ENCODE measurements at regions not wholly inside any gene's neighbourhood (a gene's known extent, or its start where the extent isn't known, plus 50 kb on each side); places are given as distances from the start of the nearest gene placed in this dataset.

DNA sequence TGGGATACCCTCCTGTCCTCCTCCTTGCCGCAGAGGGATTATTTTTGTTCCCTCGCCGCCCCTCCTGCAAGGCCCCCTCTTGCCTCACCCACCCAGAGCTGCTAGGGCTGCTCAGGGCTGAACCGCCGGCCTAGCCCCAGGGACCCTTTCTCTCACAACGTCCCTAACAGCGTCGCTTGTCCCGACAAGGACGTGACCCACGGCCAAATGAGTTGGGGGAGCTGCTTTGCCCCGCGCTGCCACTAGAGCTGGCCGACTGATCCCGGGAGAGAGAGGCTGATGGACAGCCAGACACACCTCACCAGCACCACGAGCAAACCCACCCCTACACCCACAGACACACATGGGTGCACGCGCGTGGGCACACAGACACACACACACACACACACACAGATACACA, 154.6 kb upstream of the ALG10B start:
- H3K79me2 ChIP-seq (ENCODE audit: control insufficient read depth, insufficient read depth, low read length), result no peaks in the 10 kb centered on the region
- no peak for DNase-seq (ENCODE audit: low read depth, low spot score)
- no peaks in the 10 kb centered on the region for H4K20me1 ChIP-seq (ENCODE audit: control insufficient read depth, extremely low read depth, insufficient read depth, low read length)
- no peaks in the 10 kb centered on the region for H3K36me3 ChIP-seq (ENCODE audit: control insufficient read depth in 2 of 2, extremely low read depth in 1 of 2, insufficient read depth in 2 of 2, low read length in 2 of 2)
- H3K27ac ChIP-seq (ENCODE audit: control insufficient read depth, insufficient read depth, low read length), result no peak overlapping the region
- TF ChIP-seq, protein P1, sequence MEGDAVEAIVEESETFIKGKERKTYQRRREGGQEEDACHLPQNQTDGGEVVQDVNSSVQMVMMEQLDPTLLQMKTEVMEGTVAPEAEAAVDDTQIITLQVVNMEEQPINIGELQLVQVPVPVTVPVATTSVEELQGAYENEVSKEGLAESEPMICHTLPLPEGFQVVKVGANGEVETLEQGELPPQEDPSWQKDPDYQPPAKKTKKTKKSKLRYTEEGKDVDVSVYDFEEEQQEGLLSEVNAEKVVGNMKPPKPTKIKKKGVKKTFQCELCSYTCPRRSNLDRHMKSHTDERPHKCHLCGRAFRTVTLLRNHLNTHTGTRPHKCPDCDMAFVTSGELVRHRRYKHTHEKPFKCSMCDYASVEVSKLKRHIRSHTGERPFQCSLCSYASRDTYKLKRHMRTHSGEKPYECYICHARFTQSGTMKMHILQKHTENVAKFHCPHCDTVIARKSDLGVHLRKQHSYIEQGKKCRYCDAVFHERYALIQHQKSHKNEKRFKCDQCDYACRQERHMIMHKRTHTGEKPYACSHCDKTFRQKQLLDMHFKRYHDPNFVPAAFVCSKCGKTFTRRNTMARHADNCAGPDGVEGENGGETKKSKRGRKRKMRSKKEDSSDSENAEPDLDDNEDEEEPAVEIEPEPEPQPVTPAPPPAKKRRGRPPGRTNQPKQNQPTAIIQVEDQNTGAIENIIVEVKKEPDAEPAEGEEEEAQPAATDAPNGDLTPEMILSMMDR (optimal IDR thresholded peaks at IDR 0.05 in 1 of 3, IDR thresholded peaks at IDR 0.05 in 1 of 3, conservative IDR thresholded peaks at IDR 0.05 in 1 of 3; ENCODE audit: extremely low read depth in 1 of 3, insufficient read depth in 2 of 3, low read length in 3 of 3), result no peak
- no peak for TF ChIP-seq EZH2 (IDR thresholded peaks at IDR 0.05; ENCODE audit: low read length)
- H2AFZ ChIP-seq (ENCODE audit: control insufficient read depth, low read length), result no peak overlapping the region
- no peaks in the 10 kb centered on the region for H3K4me1 ChIP-seq (ENCODE audit: control insufficient read depth, extremely low read depth, insufficient read depth, low read length)
- no peak overlapping the region for H3K4me3 ChIP-seq (ENCODE audit: control insufficient read depth in 2 of 3, extremely low read depth in 1 of 3, insufficient read depth in 2 of 3, low read depth in 1 of 3, low read length in 3 of 3)
- H3K4me2 ChIP-seq (ENCODE audit: control insufficient read depth, extremely low read depth, insufficient read depth, low read depth, low read length), result no peak overlapping the region
- no peak for FAIRE-seq
- H3K9me3 ChIP-seq (ENCODE audit: control insufficient read depth, low read depth, low read length), result peaks cover 16% of the 10 kb centered on the region
- no peaks in the 10 kb centered on the region for H3K27me3 ChIP-seq (ENCODE audit: control insufficient read depth, extremely low read depth, insufficient read depth, low read length)
- no peak overlapping the region for H3K9ac ChIP-seq (ENCODE audit: control insufficient read depth, extremely low read depth, insufficient read depth, low read length)
- dilution Hi-C loops (cut with MboI; ENCODE audit: extremely low pct_ligation_motif_present, low sequenced_read_pairs), result no loop called here
- no peaks in the 10 kb centered on the region for H3K9me1 ChIP-seq (ENCODE audit: control insufficient read depth, extremely low read depth, insufficient read depth, low read length)

DNA sequence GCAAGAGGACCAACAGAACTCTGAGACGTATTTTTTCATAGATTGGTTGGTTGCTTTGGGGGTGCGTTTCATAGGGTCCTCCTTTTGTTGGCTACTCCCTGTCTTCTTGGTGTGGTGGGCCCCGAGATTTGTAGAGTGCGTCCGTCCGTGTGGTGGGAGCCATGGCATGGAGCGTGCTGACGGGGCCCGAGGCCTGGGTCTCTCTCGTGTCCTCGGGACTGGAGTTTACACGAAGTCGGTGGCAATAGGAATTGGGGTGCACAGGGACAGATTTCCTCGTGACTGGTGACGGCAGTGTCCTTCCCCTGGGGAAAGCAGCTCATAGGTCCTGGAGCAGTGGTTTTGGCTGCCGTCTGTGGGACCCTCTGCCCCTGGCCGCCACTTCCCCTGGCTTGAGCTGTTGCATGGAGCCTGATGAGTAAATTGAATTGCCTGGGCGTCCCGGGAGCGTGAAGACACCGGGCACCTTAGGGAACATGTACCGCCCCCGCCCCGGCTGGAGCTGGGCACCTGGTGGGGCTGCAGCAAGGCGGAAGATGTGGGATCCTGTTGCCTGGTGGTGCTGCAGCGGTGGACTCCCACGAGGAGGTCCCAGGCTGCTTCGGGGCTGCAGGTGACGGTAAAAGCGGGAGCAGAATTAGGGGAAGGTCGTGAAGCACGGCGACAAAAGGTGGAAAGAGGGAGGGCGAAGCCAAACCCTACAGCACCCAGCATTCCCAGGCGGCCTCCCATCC, 153.7 kb upstream of the ALG10B start:
- no peak for DNase-seq (ENCODE audit: low read depth, low spot score)
- no peak for FAIRE-seq
- H3K27me3 ChIP-seq (ENCODE audit: control insufficient read depth, extremely low read depth, insufficient read depth, low read length), result no peaks in the 10 kb centered on the region
- H3K79me2 ChIP-seq (ENCODE audit: control insufficient read depth, insufficient read depth, low read length), result no peaks in the 10 kb centered on the region
- H3K4me3 ChIP-seq (ENCODE audit: control insufficient read depth in 2 of 3, extremely low read depth in 1 of 3, insufficient read depth in 2 of 3, low read depth in 1 of 3, low read length in 3 of 3), result no peak overlapping the region
- dilution Hi-C loops (cut with MboI; ENCODE audit: extremely low pct_ligation_motif_present, low sequenced_read_pairs), result no loop called here
- H3K9me1 ChIP-seq (ENCODE audit: control insufficient read depth, extremely low read depth, insufficient read depth, low read length), result no peaks in the 10 kb centered on the region
- H3K9me3 ChIP-seq (ENCODE audit: control insufficient read depth, low read depth, low read length), result peaks cover 9% of the 10 kb centered on the region
- H3K36me3 ChIP-seq (ENCODE audit: control insufficient read depth in 2 of 2, extremely low read depth in 1 of 2, insufficient read depth in 2 of 2, low read length in 2 of 2), result no peaks in the 10 kb centered on the region
- no peak overlapping the region for H2AFZ ChIP-seq (ENCODE audit: control insufficient read depth, low read length)
- no peak overlapping the region for H3K27ac ChIP-seq (ENCODE audit: control insufficient read depth, insufficient read depth, low read length)
- H3K9ac ChIP-seq (ENCODE audit: control insufficient read depth, extremely low read depth, insufficient read depth, low read length), result no peak overlapping the region
- H4K20me1 ChIP-seq (ENCODE audit: control insufficient read depth, extremely low read depth, insufficient read depth, low read length), result no peaks in the 10 kb centered on the region
- no peaks in the 10 kb centered on the region for H3K4me1 ChIP-seq (ENCODE audit: control insufficient read depth, extremely low read depth, insufficient read depth, low read length)
- H3K4me2 ChIP-seq (ENCODE audit: control insufficient read depth, extremely low read depth, insufficient read depth, low read depth, low read length), result no peak overlapping the region
- TF ChIP-seq, protein P1 (optimal IDR thresholded peaks at IDR 0.05 in 1 of 3, IDR thresholded peaks at IDR 0.05 in 1 of 3, conservative IDR thresholded peaks at IDR 0.05 in 1 of 3; ENCODE audit: extremely low read depth in 1 of 3, insufficient read depth in 2 of 3, low read length in 3 of 3), result no peak
- no peak for TF ChIP-seq EZH2 (IDR thresholded peaks at IDR 0.05; ENCODE audit: low read length)

Measured in keratinocyte (primary cell).